ENCODE measurements at regions not wholly inside any gene's neighbourhood (a gene's known extent, or its start where the extent isn't known, plus 50 kb on each side); places are given as distances from the start of the nearest gene placed in this dataset.
"Not testable (repeated sequence)": the region's sequence is repeated elsewhere in the genome, so short reads cannot be mapped to it uniquely, and the experiment has no call there.

DNA sequence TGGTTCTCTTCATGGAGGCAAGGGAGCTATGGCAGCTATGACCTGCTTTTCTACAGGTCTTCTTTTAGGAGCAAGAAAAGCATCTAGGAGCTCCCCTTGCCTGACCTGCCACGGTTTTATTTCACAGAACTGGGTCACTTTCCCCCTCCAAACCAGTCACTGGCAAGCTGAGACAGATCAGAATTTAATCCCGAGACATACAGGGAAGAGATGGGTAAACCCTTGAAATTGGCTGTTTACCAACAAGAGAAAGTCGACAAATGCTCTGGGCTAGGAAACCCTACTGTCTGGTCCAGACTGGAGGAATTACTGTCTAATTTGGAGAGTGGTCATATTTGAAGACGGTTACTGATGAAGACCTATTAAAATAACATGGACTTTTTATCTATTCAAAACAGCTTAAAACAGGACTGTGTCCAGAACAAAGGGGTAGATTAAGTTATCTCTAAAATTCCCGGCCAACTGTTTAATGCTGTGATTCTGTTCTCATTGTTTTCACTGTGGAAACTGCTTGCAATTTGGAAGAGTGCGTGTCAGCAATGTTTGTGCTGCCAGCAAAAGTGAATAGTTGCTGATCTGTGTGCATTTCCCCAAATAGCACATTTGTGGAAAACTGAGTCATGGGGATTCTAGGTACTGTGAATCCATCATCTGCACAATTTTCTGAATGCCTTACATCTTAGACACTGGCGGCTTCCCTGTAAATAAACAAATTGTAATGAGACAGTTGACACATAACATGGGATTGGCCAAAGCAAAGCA is 73.4 kb upstream of the EEA1 start:
- no peaks in the 10 kb centered on the region for H3K9me3 ChIP-seq (ENCODE audit: control insufficient read depth in 1 of 2, low read length in 2 of 2)
- H3K4me3 ChIP-seq (ENCODE audit: low read depth in 1 of 2, low read length in 2 of 2) = no peak overlapping the region
- H3K36me3 ChIP-seq (ENCODE audit: control insufficient read depth in 1 of 2, insufficient read depth in 2 of 2, low read length in 2 of 2) = no peaks in the 10 kb centered on the region
- H3K9ac ChIP-seq (ENCODE audit: low read depth in 1 of 2, low read length in 2 of 2) = no peak overlapping the region
- no peak overlapping the region for H3K27ac ChIP-seq (ENCODE audit: low read depth, low read length)
- no peaks in the 10 kb centered on the region for H3K27me3 ChIP-seq (ENCODE audit: control insufficient read depth in 1 of 2, insufficient read depth in 2 of 2, low read length in 2 of 2)
- no peaks in the 10 kb centered on the region for H3K4me1 ChIP-seq (ENCODE audit: control insufficient read depth in 1 of 2, insufficient read depth in 2 of 2, low read length in 2 of 2)

DNA sequence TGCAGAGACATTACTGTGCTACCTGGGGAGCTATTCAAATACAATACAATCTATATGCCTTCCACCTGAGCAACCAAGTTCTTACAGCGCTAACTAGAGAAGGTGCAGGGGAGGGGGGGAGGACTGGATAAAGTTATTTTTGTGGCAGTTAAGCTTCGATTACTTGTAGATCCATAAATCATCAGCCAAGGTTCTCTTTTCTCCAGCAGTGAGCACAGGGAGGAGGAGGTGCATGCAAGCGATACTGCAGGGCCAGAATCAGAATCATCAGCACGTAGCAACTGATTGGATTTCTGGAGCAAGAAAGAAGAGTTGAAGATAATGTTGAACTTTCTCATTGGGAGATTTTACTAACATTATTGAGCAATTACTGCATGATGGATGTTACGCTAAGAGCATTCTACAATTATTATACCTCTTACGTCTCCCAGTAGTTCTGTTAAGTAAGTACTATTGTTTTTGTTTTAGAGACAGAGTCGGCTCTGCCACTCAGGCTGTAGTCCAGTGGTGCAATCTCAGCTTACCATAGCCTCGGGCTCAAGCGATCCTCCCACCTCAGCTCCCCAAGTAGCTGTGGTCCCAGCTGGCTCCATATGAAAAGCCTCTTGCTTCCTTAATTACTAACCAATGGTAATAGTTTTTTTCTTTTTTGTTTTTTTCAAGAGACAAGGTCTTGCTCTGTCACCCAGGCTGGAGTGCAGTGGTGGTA is 74.6 kb upstream of the EEA1 start:
- Histone ChIP-seq H3K27ac (ENCODE audit: low read depth, low read length) (no peak overlapping the region), H3K36me3 (ENCODE audit: control insufficient read depth in 1 of 2, insufficient read depth in 2 of 2, low read length in 2 of 2) (no peaks in the 10 kb centered on the region), H3K4me3 (ENCODE audit: low read depth in 1 of 2, low read length in 2 of 2) (no peak overlapping the region), H3K27me3 (ENCODE audit: control insufficient read depth in 1 of 2, insufficient read depth in 2 of 2, low read length in 2 of 2) (no peaks in the 10 kb centered on the region), H3K9ac (ENCODE audit: low read depth in 1 of 2, low read length in 2 of 2) (no peak overlapping the region), H3K4me1 (ENCODE audit: control insufficient read depth in 1 of 2, insufficient read depth in 2 of 2, low read length in 2 of 2) (no peaks in the 10 kb centered on the region), H3K9me3 (ENCODE audit: control insufficient read depth in 1 of 2, low read length in 2 of 2) (no peaks in the 10 kb centered on the region)

DNA sequence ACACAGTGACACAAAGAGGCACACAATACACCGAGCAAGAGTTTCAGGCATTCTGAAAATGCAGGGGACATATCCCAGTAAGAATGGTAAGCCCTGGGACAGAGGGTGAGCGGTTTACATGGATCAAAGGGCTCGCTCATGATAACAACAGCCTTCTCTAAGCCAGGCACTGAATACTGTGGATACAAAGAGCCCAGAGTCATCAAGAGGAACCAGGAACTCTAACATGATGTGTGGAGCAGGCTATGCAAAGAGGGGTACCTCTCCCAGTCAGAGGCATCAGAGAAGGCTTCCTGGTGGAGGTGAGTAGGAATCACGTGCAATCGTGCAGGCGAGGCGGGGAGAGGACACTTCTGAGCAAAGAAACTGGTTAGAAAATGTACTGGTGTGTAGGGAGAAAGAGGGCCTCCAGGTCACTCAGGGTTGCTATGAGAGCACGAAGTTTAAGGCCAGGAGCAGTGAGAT is 76.9 kb upstream of the EEA1 start:
- no peaks in the 10 kb centered on the region for H3K9me3 ChIP-seq (ENCODE audit: control insufficient read depth in 1 of 2, low read length in 2 of 2)
- no peaks in the 10 kb centered on the region for H3K4me1 ChIP-seq (ENCODE audit: control insufficient read depth in 1 of 2, insufficient read depth in 2 of 2, low read length in 2 of 2)
- no peaks in the 10 kb centered on the region for H3K27me3 ChIP-seq (ENCODE audit: control insufficient read depth in 1 of 2, insufficient read depth in 2 of 2, low read length in 2 of 2)
- H3K36me3 ChIP-seq (ENCODE audit: control insufficient read depth in 1 of 2, insufficient read depth in 2 of 2, low read length in 2 of 2) = no peaks in the 10 kb centered on the region
- no peak overlapping the region for H3K27ac ChIP-seq (ENCODE audit: low read depth, low read length)
- no peak overlapping the region for H3K4me3 ChIP-seq (ENCODE audit: low read depth in 1 of 2, low read length in 2 of 2)
- no peak overlapping the region for H3K9ac ChIP-seq (ENCODE audit: low read depth in 1 of 2, low read length in 2 of 2)

DNA sequence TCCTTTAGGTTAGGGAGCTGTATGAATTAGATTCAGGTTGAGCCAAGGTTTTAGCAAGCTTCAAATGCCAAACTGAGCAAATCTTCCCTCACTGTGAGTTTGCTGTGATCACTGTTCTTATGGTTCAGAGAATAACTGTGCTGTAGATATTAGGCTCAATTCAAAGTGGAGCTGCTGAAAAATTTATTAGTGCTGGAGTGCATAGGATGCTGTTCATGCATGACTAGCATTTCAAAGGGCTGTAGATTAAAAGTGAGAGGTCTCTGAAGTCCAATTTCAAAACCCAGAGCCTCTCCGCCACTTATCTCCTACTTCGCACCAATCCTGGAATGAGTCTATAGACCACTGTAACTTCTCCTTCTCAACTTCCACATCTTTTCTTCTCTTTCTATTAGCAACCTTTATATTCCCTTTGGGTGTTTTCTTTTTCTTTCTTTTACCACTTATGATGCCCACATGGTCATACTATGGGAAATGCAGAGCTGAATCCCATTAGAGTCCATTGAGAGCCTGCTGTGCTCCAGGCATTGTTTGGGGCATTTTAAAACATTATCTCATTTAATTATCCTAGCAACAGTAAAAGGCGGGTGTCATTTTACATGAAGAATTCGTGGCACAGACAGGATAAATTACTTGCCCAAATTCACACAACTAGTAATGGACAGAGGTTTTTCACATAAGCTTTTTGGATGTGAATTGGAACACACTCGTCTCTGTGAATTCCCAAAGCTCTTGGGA is 77.5 kb upstream of the EEA1 start:
- H3K36me3 ChIP-seq (ENCODE audit: control insufficient read depth in 1 of 2, insufficient read depth in 2 of 2, low read length in 2 of 2) = no peaks in the 10 kb centered on the region
- H3K4me1 ChIP-seq (ENCODE audit: control insufficient read depth in 1 of 2, insufficient read depth in 2 of 2, low read length in 2 of 2) = no peaks in the 10 kb centered on the region
- H3K4me3 ChIP-seq (ENCODE audit: low read depth in 1 of 2, low read length in 2 of 2) = no peak overlapping the region
- no peaks in the 10 kb centered on the region for H3K27me3 ChIP-seq (ENCODE audit: control insufficient read depth in 1 of 2, insufficient read depth in 2 of 2, low read length in 2 of 2)
- no peak overlapping the region for H3K27ac ChIP-seq (ENCODE audit: low read depth, low read length)
- no peak overlapping the region for H3K9ac ChIP-seq (ENCODE audit: low read depth in 1 of 2, low read length in 2 of 2)
- H3K9me3 ChIP-seq (ENCODE audit: control insufficient read depth in 1 of 2, low read length in 2 of 2) = no peaks in the 10 kb centered on the region

DNA sequence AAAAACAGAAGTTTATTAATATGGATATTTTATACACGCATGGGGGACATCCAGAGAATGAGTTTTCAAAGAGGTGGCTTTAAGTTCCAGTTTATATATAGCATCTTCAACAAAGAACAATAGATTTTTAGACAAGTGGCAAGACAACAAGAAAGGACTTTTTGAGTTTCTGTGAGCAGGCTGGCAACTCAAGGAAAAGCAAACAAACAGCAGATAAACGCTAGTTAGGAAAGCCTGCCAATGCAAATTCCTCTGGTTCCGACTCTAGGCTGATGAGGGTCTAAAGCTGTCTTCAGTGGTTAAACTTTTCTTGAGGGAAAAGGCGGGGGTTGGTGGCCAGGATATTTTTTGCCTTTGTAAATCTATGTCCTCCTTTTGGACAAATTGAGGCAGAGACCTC is 78.4 kb upstream of the EEA1 start:
- Histone ChIP-seq H3K9me3 (ENCODE audit: control insufficient read depth in 1 of 2, low read length in 2 of 2) (no peaks in the 10 kb centered on the region), H3K4me1 (ENCODE audit: control insufficient read depth in 1 of 2, insufficient read depth in 2 of 2, low read length in 2 of 2) (no peaks in the 10 kb centered on the region), H3K4me3 (ENCODE audit: low read depth in 1 of 2, low read length in 2 of 2) (no peak overlapping the region), H3K27me3 (ENCODE audit: control insufficient read depth in 1 of 2, insufficient read depth in 2 of 2, low read length in 2 of 2) (no peaks in the 10 kb centered on the region), H3K36me3 (ENCODE audit: control insufficient read depth in 1 of 2, insufficient read depth in 2 of 2, low read length in 2 of 2) (no peaks in the 10 kb centered on the region), H3K9ac (ENCODE audit: low read depth in 1 of 2, low read length in 2 of 2) (no peak overlapping the region), H3K27ac (ENCODE audit: low read depth, low read length) (no peak overlapping the region)

DNA sequence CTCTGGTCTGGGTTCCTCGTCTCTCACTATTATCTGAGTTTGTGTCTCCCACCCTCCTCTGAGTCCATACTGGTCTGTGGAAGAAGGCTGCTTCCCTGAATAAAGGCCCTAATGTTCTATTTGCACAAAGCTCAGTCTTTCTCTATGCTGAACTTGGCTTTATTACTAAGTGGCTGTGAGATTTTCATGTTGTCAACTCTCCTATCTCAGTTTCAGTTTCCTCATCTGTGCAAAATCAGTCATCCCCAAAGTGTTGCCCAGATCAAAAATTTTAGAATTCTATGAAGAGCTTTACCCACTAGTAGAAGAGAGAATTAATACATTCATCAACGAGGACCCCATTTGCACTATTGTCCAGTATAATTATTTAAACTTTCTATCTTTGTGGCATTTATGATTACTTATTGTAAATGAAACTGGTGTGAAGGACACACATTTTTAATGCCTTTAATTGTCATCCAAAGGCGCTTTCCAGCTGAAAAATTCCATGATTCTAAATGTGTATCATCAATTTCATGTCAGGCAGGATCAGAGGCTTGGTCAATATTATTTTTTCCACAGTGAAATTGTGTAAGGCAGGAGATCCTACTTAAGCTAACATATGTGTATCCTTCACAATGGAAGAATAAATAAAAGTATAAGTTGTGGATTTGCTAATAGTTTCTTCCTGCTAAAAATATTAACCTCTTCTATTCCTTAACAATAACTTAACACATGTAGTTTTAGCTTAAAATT is 79.1 kb upstream of the EEA1 start:
- H3K4me1 ChIP-seq (ENCODE audit: control insufficient read depth in 1 of 2, insufficient read depth in 2 of 2, low read length in 2 of 2) = no peaks in the 10 kb centered on the region
- H3K9ac ChIP-seq (ENCODE audit: low read depth in 1 of 2, low read length in 2 of 2) = no peak overlapping the region
- H3K36me3 ChIP-seq (ENCODE audit: control insufficient read depth in 1 of 2, insufficient read depth in 2 of 2, low read length in 2 of 2) = no peaks in the 10 kb centered on the region
- no peaks in the 10 kb centered on the region for H3K9me3 ChIP-seq (ENCODE audit: control insufficient read depth in 1 of 2, low read length in 2 of 2)
- H3K27ac ChIP-seq (ENCODE audit: low read depth, low read length) = no peak overlapping the region
- H3K4me3 ChIP-seq (ENCODE audit: low read depth in 1 of 2, low read length in 2 of 2) = no peak overlapping the region
- H3K27me3 ChIP-seq (ENCODE audit: control insufficient read depth in 1 of 2, insufficient read depth in 2 of 2, low read length in 2 of 2) = no peaks in the 10 kb centered on the region

DNA sequence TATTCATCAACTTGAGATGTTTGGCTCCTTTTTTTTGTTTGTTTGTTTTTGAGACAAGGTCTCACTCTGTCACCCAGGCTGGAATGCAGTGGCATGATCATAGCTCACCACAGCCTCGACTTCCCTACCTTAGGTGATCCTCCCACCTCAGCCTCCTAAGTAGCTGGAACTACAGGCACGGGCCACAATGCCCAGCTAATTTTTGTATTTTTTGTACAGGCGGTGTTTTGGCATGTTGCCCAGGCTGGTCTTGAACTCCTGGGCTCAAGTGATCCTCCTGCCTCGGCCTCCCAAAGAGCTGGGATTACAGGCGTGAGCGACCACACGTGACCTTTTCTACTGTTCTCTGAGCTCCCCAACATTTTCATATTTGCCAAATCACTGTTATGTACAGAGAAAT is 79.8 kb upstream of the EEA1 start:
- not testable (repeated sequence) for H3K9ac ChIP-seq (ENCODE audit: low read depth in 1 of 2, low read length in 2 of 2); H3K27me3 ChIP-seq (ENCODE audit: control insufficient read depth in 1 of 2, insufficient read depth in 2 of 2, low read length in 2 of 2); H3K4me1 ChIP-seq (ENCODE audit: control insufficient read depth in 1 of 2, insufficient read depth in 2 of 2, low read length in 2 of 2); H3K9me3 ChIP-seq (ENCODE audit: control insufficient read depth in 1 of 2, low read length in 2 of 2); H3K27ac ChIP-seq (ENCODE audit: low read depth, low read length); H3K36me3 ChIP-seq (ENCODE audit: control insufficient read depth in 1 of 2, insufficient read depth in 2 of 2, low read length in 2 of 2); H3K4me3 ChIP-seq (ENCODE audit: low read depth in 1 of 2, low read length in 2 of 2)

DNA sequence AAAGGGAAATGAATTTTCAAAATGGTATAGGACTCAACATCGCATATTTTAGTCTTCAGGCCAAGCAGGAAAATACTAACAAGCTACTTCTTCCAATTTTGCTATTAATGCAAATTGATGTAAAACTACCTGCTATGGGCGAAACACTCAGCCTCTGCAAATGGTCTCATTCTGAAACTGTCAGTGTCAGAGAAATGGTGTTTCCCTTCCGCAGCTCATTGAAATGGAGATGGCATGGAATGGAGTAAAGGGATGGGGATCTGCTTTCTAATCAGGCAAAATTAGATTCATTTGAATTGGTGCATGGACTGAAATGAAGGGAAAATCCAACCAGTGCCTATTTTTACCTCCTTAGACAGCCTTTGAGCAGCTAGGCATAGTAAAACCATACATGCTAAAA is 80.4 kb upstream of the EEA1 start:
- H3K9ac ChIP-seq (ENCODE audit: low read depth in 1 of 2, low read length in 2 of 2) = no peak overlapping the region

DNA sequence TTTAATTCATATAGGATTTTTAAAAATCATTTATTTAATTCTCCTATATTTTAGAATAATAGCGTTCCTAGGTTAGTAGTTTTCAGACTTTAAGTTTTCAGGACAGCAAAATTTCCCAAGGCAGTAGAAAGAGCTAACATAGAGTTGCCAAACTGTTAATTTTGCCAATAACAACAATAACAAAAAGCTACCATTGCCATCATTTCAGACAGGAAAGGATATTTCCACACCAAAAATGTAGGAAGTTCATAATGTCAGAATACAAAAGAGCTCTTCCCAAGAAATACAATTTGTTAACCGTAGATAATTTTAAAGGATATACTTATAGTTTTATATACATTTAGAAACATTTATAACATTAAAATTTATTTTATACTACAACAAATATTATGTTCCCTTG is 81.4 kb upstream of the EEA1 start:
- Histone ChIP-seq H3K27ac (ENCODE audit: low read depth, low read length) (no peak overlapping the region), H3K4me1 (ENCODE audit: control insufficient read depth in 1 of 2, insufficient read depth in 2 of 2, low read length in 2 of 2) (peaks cover 0 to 1% of the 10 kb centered on the region in 2 donors), H3K4me3 (ENCODE audit: low read depth in 1 of 2, low read length in 2 of 2) (no peak overlapping the region), H3K9ac (ENCODE audit: low read depth in 1 of 2, low read length in 2 of 2) (no peak overlapping the region), H3K27me3 (ENCODE audit: control insufficient read depth in 1 of 2, insufficient read depth in 2 of 2, low read length in 2 of 2) (no peaks in the 10 kb centered on the region), H3K36me3 (ENCODE audit: control insufficient read depth in 1 of 2, insufficient read depth in 2 of 2, low read length in 2 of 2) (no peaks in the 10 kb centered on the region), H3K9me3 (ENCODE audit: control insufficient read depth in 1 of 2, low read length in 2 of 2) (no peaks in the 10 kb centered on the region)

More for the DNA sequence above, 80.4 kb upstream of the EEA1 start:
- H3K9me3 ChIP-seq (ENCODE audit: control insufficient read depth in 1 of 2, low read length in 2 of 2) = no peaks in the 10 kb centered on the region
- H3K4me1 ChIP-seq (ENCODE audit: control insufficient read depth in 1 of 2, insufficient read depth in 2 of 2, low read length in 2 of 2) = no peaks in the 10 kb centered on the region
- no peaks in the 10 kb centered on the region for H3K27me3 ChIP-seq (ENCODE audit: control insufficient read depth in 1 of 2, insufficient read depth in 2 of 2, low read length in 2 of 2)
- no peak overlapping the region for H3K4me3 ChIP-seq (ENCODE audit: low read depth in 1 of 2, low read length in 2 of 2)
- H3K27ac ChIP-seq (ENCODE audit: low read depth, low read length) = no peak overlapping the region
- no peaks in the 10 kb centered on the region for H3K36me3 ChIP-seq (ENCODE audit: control insufficient read depth in 1 of 2, insufficient read depth in 2 of 2, low read length in 2 of 2)

Measured in duodenal mucosa (tissue), 2 donors.